HG03460 (cell line): ENCODE measurements at regions not wholly inside any gene's neighbourhood (a gene's known extent, or its start where the extent isn't known, plus 50 kb on each side); places are given as distances from the start of the nearest gene placed in this dataset.

Source experiments
- ATAC-seq: cut with Tn5 transposase; IDR thresholded peaks from one replicate; pipeline ENCODE4 v1.9.1; 2021; ENCODE audit not compliant: unreplicated experiment

DNA sequence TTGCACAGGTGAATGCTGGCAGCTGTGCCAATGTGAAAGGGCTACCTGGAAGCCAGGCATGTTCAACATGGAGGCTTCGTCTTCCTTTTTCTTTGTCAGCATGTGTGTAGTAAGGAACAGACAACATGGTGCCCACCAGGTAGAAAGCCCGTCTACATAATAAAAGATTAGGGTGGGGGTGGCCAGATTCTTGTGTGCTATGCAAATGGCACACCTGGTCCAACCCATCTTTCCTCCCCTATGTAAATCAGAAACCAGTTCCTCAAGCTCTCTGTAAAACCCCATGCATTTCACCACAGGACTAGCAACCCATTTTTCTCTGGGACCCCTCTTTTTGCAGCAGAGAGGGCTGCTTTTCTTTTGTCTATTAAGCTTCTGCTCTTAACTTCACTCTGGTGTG is 72.3 kb upstream of the ZP4 start:
- ATAC-seq = no peak

DNA sequence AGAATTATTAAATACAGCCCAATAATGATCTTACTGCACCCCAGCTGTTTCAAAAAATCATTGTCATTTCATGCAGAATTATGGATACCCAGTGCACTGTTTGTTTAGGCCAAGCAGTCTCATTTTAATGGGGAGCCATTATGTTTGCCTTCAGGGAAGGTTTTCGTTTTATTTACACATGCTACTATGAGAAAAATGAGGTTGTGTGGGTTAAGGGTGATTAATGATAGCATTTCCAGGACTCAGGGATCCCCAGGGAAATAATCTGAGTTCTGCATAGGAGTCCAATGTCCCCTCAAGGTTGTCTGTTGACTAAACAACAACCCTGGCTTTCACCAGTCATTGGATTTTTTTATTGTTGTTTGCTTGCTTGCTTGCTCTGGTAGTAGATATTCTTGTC is 71.0 kb upstream of the ZP4 start:
- ATAC-seq = no peak

DNA sequence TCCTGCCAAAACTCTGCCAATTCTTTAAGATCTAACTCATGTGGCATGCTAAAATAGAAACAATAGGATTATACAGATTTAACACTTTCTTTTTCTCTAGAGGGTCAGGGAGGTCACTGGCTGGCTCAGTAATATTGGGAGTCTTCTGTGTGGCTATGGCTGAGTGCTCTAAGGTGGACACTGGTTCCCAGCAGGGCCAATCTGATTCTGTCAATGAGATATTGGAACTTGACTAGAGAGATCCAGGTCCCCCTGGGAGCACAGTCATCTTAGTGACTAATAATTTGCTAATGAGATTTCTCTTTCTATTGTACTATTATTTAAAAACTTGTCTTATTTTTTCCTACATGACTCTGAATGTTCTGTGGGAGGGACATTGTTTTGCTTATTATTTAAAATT is 69.1 kb upstream of the ZP4 start:
- no peak for ATAC-seq

DNA sequence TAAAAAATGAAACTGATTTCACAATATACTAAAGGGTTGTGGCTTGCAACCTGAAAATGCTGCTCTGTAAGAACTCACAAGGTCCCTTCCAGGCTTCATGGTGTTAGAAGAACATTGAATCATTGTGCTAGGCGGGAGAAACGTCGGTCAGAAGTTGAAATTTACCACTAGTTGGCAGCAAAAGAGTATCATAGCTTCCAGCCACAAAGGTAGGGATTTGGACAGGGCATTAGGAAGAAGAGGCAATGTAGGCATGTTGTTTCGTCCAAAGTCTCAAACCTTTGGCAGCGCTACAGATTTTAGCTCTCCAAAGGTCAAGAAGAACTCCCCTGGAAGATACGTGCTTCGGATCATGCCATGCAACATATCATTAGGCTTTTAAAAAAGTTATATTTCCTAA is 62.5 kb upstream of the ZP4 start:
- no peak for ATAC-seq
